RCC 7860 (cell line): ENCODE measurements at regions not wholly inside any gene's neighbourhood (a gene's known extent, or its start where the extent isn't known, plus 50 kb on each side); places are given as distances from the start of the nearest gene placed in this dataset.

Experiments
- DNase-seq: peaks from one replicate; pipeline ENCODE4 v3.0.0-alpha.2; 2015; ENCODE audit warnings: low spot score
- FAIRE-seq: peaks from 2 replicates; lab custom pipeline; 2012; peaks lifted over from hg19 to GRCh38; lab: Jason Lieb, UNC

DNA sequence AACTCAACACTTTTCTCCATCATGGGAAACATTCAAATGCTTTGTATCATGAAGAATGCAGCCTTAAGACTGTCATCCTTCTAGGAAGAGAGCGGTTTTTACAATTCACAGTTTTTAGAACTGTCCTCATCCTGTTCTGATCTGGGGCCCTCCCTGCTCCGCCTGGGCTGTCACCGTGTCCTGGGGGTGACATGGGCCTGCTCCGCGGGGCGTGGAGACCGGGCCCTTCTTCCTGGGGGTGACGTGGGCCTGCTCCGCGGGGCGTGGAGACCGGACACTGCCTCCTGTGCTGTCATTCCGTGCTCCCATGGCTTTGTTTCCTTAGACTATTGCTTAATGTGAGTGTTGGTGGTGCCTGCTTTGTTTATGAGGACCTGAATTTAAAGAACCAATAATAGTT is 122.8 kb downstream of the TMEM18 start:
- FAIRE-seq (no peak), DNase-seq (no peak)

DNA sequence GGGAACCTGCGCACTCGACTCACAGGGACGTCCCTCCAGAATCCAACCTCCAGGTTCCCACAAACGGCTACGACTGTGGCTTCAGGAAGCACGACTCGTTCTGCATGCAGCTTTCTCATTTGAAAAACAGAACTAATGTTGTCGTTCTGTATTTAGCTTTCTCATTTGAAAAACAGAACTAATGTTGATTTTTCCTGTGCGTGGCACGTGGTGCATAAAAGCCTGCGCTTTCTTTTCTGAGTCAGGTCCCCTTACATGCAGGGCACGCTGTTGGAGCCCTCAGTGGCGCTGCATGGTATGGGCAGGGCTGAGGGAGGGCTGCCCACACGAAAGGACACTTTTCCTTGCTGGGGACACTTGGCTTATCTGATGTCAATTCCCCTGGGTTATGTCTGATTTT is 124.3 kb downstream of the TMEM18 start:
- FAIRE-seq = no peak
- no peak for DNase-seq

- DNase-seq (no peak), FAIRE-seq (no peak)
These were observed 125.6 kb downstream of the TMEM18 start for GRCh38 chr2:551621-552020.

GRCh38 chr2:550860-551567 is 126.2 kb downstream of the TMEM18 start:
- FAIRE-seq (no peak), DNase-seq (no peak)

GRCh38 chr2:545711-546650 is 131.2 kb downstream of the TMEM18 start:
- FAIRE-seq = no peak
- no peak for DNase-seq

DNA sequence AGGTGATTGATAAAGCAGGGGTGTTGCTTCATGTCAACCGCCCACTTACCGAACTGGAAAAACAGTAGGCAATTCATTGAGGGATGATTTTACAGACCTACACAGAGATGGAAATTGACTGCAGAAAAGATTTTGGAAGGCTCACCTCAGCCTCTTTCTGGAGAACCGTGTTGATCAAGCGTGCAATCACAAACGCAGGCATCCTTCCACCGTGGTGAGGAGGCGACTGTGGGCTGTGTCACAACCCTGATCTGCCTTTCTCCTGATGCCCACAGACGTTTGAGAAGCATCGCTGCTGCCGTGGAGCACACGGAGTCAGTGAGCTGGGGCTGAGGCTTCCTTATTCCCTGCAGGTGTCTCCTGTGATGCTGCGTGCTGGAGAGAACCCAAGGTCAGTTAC is 132.0 kb downstream of the TMEM18 start:
- no peak for FAIRE-seq

GRCh38 chr2:538646-539045 is 138.6 kb downstream of the TMEM18 start:
- no peak for FAIRE-seq

More for the DNA sequence above, 132.0 kb downstream of the TMEM18 start:
- no peak for DNase-seq

DNA sequence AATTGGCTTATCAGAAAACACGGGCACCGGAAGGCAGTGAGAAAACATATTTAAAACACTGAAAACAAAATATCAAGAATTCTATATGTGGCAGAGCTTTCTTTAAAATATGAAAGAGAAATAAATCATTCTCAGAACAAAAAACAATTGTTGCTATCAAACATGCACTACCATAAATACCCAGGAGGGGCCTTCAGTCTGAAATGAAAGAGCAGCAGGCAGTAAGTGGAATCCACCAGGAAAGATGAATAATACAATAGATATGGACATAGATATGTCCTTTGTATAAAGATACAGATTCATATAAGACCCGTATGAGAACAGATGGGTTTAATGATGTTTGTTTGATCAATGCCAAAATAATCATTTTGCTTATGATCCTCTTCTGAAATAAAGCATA is 142.0 kb downstream of the TMEM18 start:
- DNase-seq (no peak), FAIRE-seq (no peak)

More at GRCh38 chr2:538646-539045, 138.6 kb downstream of the TMEM18 start:
- DNase-seq = no peak

GRCh38 chr2:529852-530251 is 147.4 kb downstream of the TMEM18 start:
- DNase-seq (no peak), FAIRE-seq (no peak)

- FAIRE-seq (no peak), DNase-seq (no peak)
These were observed 147.8 kb downstream of the TMEM18 start for GRCh38 chr2:529424-529823.

DNA sequence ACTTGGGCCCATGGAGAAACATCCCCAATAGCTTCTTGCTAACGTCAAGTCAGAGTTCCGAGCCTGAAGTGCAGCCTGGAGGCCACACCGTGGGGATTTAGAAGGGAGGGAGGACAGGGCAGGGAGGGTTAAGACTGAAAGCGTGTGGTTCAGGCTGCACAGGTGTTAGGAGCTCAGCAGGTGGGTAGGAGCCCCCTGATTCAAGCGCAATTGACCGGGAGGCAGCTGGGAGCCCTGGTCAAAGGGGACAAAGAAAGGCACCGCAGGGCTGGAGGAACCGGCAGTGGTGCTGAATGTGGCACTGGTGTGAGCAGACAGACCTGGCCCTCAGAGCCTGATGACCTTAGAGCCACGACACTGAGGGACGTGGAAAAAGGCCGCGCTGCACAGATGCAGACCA is 149.6 kb downstream of the TMEM18 start:
- DNase-seq (no peak), FAIRE-seq (no peak)

GRCh38 chr2:526918-527317 is 150.3 kb downstream of the TMEM18 start:
- DNase-seq (no peak), FAIRE-seq (no peak)

- FAIRE-seq = no peak
These were observed 151.6 kb downstream of the TMEM18 start for GRCh38 chr2:525611-526010.

DNA sequence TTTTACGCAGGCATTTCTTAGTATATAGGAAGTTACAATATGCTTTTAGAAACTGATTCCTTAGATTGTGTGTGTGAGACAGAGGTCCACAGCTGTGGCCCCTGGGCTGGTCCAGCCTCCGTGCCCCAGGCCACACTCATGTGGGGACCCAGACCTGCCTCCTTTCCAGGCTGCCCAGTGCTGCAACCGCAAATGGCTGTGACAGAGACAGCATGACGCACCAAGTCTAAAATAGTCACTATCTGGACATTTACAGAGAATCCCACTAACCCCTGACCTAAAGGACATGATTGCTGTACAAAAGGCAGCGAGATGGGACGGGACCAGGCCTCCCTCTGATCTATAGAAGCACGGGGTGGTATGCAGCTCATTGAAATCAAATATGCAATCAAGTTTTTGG is 152.2 kb downstream of the TMEM18 start:
- DNase-seq (no peak), FAIRE-seq (no peak)

More at GRCh38 chr2:525611-526010, 151.6 kb downstream of the TMEM18 start:
- DNase-seq = no peak

DNA sequence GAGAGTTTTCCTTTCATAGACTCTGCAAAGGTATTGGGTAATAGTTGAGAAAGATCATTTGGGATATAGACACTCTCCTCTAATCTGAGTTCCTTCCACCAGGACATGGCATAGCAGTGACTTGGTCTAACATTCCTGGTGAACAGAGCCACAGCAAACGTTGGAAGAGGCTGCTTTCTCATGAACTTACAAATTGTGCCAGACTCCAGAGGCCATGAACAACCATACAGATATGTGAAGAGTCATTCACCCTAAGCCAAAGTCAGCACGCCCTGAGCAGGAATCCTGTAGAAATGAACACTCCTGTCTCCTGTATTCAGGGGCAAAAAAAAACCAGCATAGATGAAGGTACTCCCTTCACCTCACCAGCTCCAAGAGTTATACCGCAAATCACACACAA is 152.8 kb downstream of the TMEM18 start:
- no peak for DNase-seq
- no peak for FAIRE-seq

DNA sequence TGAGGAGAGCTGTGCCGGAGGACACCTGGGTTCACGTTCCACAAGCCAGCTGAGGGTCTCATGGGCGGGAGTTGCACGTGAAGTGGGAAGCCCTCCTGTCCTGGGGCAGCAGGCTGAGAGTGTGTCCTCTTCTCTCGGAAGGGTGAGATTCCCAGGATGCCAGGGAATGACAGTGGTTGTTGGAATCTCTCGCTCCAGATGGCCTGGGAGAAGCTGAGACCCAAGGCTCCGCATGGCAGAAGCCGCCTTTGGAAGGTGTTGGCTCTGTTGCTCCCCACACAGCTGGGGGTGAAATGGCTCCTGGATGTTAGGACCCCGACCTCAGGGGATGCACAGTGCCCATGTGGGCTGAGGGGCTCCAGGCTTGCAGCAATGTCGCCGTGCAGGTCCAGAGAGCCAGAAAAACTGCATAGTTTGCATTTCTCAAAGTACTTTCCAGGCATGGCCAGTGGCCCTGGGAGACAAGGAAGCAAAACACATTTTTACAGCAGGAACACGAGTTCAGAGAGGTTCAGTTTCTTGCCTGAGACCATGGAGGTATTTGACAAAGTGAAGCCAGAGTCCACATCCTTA is 153.4 kb downstream of the TMEM18 start:
- DNase-seq = no peak
- FAIRE-seq = no peak

- FAIRE-seq (no peak), DNase-seq (no peak)
These were observed 154.4 kb downstream of the TMEM18 start for GRCh38 chr2:522776-523175.

DNA sequence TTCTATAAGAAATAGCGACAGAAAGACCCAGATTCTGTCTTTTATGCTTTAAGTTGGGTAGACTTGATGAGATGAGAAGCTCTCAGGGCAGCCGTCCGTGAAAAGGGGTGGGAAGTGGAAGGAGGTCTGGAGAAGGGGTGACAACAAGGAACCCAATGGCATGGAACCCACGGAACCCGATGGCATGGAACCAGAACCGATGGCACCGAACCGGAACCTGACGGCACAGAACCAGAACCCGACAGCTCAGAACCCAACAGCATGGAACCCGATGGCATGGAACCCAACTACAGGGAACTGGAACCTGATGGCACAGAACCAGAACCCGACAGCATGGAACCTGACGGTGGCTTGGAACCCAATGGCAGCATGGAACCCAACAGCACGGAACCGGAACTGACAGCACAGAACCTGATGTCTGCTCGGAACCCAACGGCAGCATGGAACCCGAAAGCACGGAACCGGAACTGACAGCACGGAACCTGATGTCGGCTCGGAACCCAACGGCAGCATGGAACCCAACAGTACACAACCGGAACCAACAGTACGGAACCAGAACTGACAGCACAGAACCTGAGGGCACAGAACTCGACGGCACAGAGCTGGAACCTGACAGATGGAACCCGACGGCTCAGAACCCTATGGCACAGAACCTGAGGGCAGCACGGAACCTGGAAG is 155.2 kb downstream of the TMEM18 start:
- FAIRE-seq = no peak
- no peak for DNase-seq

- no peak for FAIRE-seq
These were observed 156.4 kb downstream of the TMEM18 start for GRCh38 chr2:520663-521340.

GRCh38 chr2:516944-517343 is 160.3 kb downstream of the TMEM18 start:
- FAIRE-seq = no peak
- no peak for DNase-seq

More at GRCh38 chr2:520663-521340, 156.4 kb downstream of the TMEM18 start:
- no peak for DNase-seq
